Activated naive CD4-positive, alpha-beta T cell treated with anti-CD3 and anti-CD28 coated beads for 36 hours (primary cell): ENCODE measurements at regions not wholly inside any gene's neighbourhood (a gene's known extent, or its start where the extent isn't known, plus 50 kb on each side); places are given as distances from the start of the nearest gene placed in this dataset.
"Not testable (repeated sequence)": the region's sequence is repeated elsewhere in the genome, so short reads cannot be mapped to it uniquely, and the experiment has no call there.

ENCODE experiments used
- CTCF ChIA-PET: fragments of 350-600 bp; sonication (Branson Sonifier 250); formaldehyde crosslinking; loops from one replicate; lab custom pipeline; 2021; ENCODE audit warnings: antibody characterized with exemption; lab: Charles Lee
- DNase-seq: peaks from one replicate; pipeline ENCODE4 v3.0.0-alpha.2; 2020
- H3K27ac Mint-ChIP-seq: one replicate; pipeline ENCODE4 v1.8.0; 2021; ENCODE audit warnings: mild to moderate bottlenecking, mixed read lengths
- H3K27me3 Mint-ChIP-seq: one replicate; pipeline ENCODE4 v1.8.0; 2021; ENCODE audit warnings: low read depth, mixed read lengths
- H3K36me3 Mint-ChIP-seq: one replicate; pipeline ENCODE4 v1.8.0; 2021; ENCODE audit warnings: low read depth, mixed read lengths
- H3K4me1 Mint-ChIP-seq: one replicate; pipeline ENCODE4 v1.8.0; 2021; ENCODE audit warnings: low read depth, mixed read lengths
- H3K4me3 Mint-ChIP-seq: one replicate; pipeline ENCODE4 v1.8.0; 2021; ENCODE audit warnings: mild to moderate bottlenecking, moderate library complexity, mixed read lengths
- H3K9me3 Mint-ChIP-seq: one replicate; pipeline ENCODE4 v1.8.0; 2021; ENCODE audit warnings: mixed read lengths
- intact Hi-C: fragments of 100-400 bp; cut with micrococcal nuclease; formaldehyde crosslinking; loops from one replicate; pipeline ENCODE4 v1.15.1; 2023

GRCh38 chr6:78665819-78666218, 201.5 kb upstream of the IRAK1BP1 start:
- H3K4me1 Mint-ChIP-seq, H3K9me3 Mint-ChIP-seq, DNase-seq, H3K27ac Mint-ChIP-seq, H3K27me3 Mint-ChIP-seq, H3K36me3 Mint-ChIP-seq, H3K4me3 Mint-ChIP-seq, CTCF ChIA-PET, intact Hi-C loops: not testable (repeated sequence)

GRCh38 chr6:78666764-78667163, 200.6 kb upstream of the IRAK1BP1 start:
- H3K9me3 Mint-ChIP-seq = peaks cover 2% of the 10 kb centered on the region

GRCh38 chr6:78670156-78670555, 197.2 kb upstream of the IRAK1BP1 start:
- no peak for DNase-seq
- Mint-ChIP-seq H3K27me3 (peaks cover 2% of the 10 kb centered on the region), H3K27ac (no peak overlapping the region), H3K9me3 (peaks cover 2% of the 10 kb centered on the region), H3K36me3 (no peaks in the 10 kb centered on the region), H3K4me1 (no peaks in the 10 kb centered on the region), H3K4me3 (no peak overlapping the region)
- CTCF ChIA-PET = no interaction called here
- intact Hi-C loops = no loop called here

More at GRCh38 chr6:78666764-78667163, 200.6 kb upstream of the IRAK1BP1 start:
- intact Hi-C loops = no loop called here
- H3K4me3 Mint-ChIP-seq = no peak overlapping the region
- CTCF ChIA-PET = no interaction called here
- H3K4me1 Mint-ChIP-seq = no peaks in the 10 kb centered on the region
- no peak overlapping the region for H3K27ac Mint-ChIP-seq
- no peaks in the 10 kb centered on the region for H3K27me3 Mint-ChIP-seq
- DNase-seq = no peak
- H3K36me3 Mint-ChIP-seq = no peaks in the 10 kb centered on the region

GRCh38 chr6:78670802-78671201, 196.5 kb upstream of the IRAK1BP1 start:
- no peaks in the 10 kb centered on the region for H3K36me3 Mint-ChIP-seq
- H3K27me3 Mint-ChIP-seq = peaks cover 2% of the 10 kb centered on the region
- no peak for DNase-seq
- no peak overlapping the region for H3K27ac Mint-ChIP-seq
- H3K4me1 Mint-ChIP-seq = no peaks in the 10 kb centered on the region
- CTCF ChIA-PET = no interaction called here
- intact Hi-C loops = loop anchor here (1.0 kb wide), 1 partner anchor 40 kb away; no protein-coding TSS in a partner anchor
- peaks cover 1% of the 10 kb centered on the region for H3K9me3 Mint-ChIP-seq
- no peak overlapping the region for H3K4me3 Mint-ChIP-seq

GRCh38 chr6:78676069-78677007, 191.0 kb upstream of the IRAK1BP1 start:
- CTCF ChIA-PET, H3K9me3 Mint-ChIP-seq, DNase-seq, H3K27ac Mint-ChIP-seq, intact Hi-C loops, H3K27me3 Mint-ChIP-seq, H3K4me1 Mint-ChIP-seq, H3K36me3 Mint-ChIP-seq, H3K4me3 Mint-ChIP-seq: not testable (repeated sequence)

- no peaks in the 10 kb centered on the region for H3K36me3 Mint-ChIP-seq
- no peak overlapping the region for H3K27ac Mint-ChIP-seq
- intact Hi-C loops = no loop called here
- H3K4me3 Mint-ChIP-seq = no peak overlapping the region
- CTCF ChIA-PET = no interaction called here
- DNase-seq = no peak
- no peaks in the 10 kb centered on the region for H3K27me3 Mint-ChIP-seq
- no peaks in the 10 kb centered on the region for H3K4me1 Mint-ChIP-seq
- H3K9me3 Mint-ChIP-seq = peaks cover 2% of the 10 kb centered on the region
These were observed 178.7 kb upstream of the IRAK1BP1 start for GRCh38 chr6:78688668-78689067.

- Mint-ChIP-seq H3K4me1 (no peaks in the 10 kb centered on the region), H3K9me3 (peaks cover 2% of the 10 kb centered on the region), H3K27me3 (no peaks in the 10 kb centered on the region), H3K36me3 (no peaks in the 10 kb centered on the region), H3K4me3 (no peak overlapping the region), H3K27ac (no peak overlapping the region)
- CTCF ChIA-PET = interaction anchor here (1.0 kb wide), 1 partner anchor 11 kb away, joined by 4 read pairs; no protein-coding TSS in a partner anchor
- DNase-seq = no peak
- intact Hi-C loops = no loop called here
These were observed 173.5 kb upstream of the IRAK1BP1 start for GRCh38 chr6:78693835-78694234.

GRCh38 chr6:78694628-78695027, 172.7 kb upstream of the IRAK1BP1 start:
- H3K27me3 Mint-ChIP-seq, intact Hi-C loops, H3K36me3 Mint-ChIP-seq, H3K9me3 Mint-ChIP-seq, H3K4me1 Mint-ChIP-seq, H3K4me3 Mint-ChIP-seq, CTCF ChIA-PET, DNase-seq, H3K27ac Mint-ChIP-seq: not testable (repeated sequence)

GRCh38 chr6:78700991-78701390, 166.4 kb upstream of the IRAK1BP1 start:
- intact Hi-C loops = no loop called here
- CTCF ChIA-PET = no interaction called here
- no peak overlapping the region for H3K27ac Mint-ChIP-seq
- H3K36me3 Mint-ChIP-seq = no peaks in the 10 kb centered on the region
- no peak for DNase-seq
- H3K4me3 Mint-ChIP-seq = no peak overlapping the region
- H3K9me3 Mint-ChIP-seq = peaks cover 4% of the 10 kb centered on the region
- H3K27me3 Mint-ChIP-seq = peaks cover 2% of the 10 kb centered on the region
- H3K4me1 Mint-ChIP-seq = no peaks in the 10 kb centered on the region

GRCh38 chr6:78701407-78701806, 165.9 kb upstream of the IRAK1BP1 start:
- no peak overlapping the region for H3K27ac Mint-ChIP-seq
- CTCF ChIA-PET = no interaction called here
- no peak overlapping the region for H3K4me3 Mint-ChIP-seq
- peaks cover 2% of the 10 kb centered on the region for H3K27me3 Mint-ChIP-seq
- H3K4me1 Mint-ChIP-seq = no peaks in the 10 kb centered on the region
- H3K36me3 Mint-ChIP-seq = no peaks in the 10 kb centered on the region
- intact Hi-C loops = no loop called here
- peaks cover 4% of the 10 kb centered on the region for H3K9me3 Mint-ChIP-seq
- DNase-seq = no peak

- intact Hi-C loops = no loop called here
These were observed 158.3 kb upstream of the IRAK1BP1 start for GRCh38 chr6:78709021-78709420.

GRCh38 chr6:78713564-78713963, 153.8 kb upstream of the IRAK1BP1 start:
- H3K4me3 Mint-ChIP-seq = no peak overlapping the region
- H3K36me3 Mint-ChIP-seq = no peaks in the 10 kb centered on the region
- CTCF ChIA-PET = no interaction called here
- no peaks in the 10 kb centered on the region for H3K9me3 Mint-ChIP-seq
- H3K27ac Mint-ChIP-seq = no peak overlapping the region
- H3K27me3 Mint-ChIP-seq = no peaks in the 10 kb centered on the region
- intact Hi-C loops = no loop called here
- no peak for DNase-seq
- no peaks in the 10 kb centered on the region for H3K4me1 Mint-ChIP-seq

More at GRCh38 chr6:78709021-78709420, 158.3 kb upstream of the IRAK1BP1 start:
- no peaks in the 10 kb centered on the region for H3K36me3 Mint-ChIP-seq
- H3K4me1 Mint-ChIP-seq = no peaks in the 10 kb centered on the region
- H3K4me3 Mint-ChIP-seq = no peak overlapping the region
- DNase-seq = no peak
- CTCF ChIA-PET = no interaction called here
- no peaks in the 10 kb centered on the region for H3K9me3 Mint-ChIP-seq
- no peak overlapping the region for H3K27ac Mint-ChIP-seq
- no peaks in the 10 kb centered on the region for H3K27me3 Mint-ChIP-seq

GRCh38 chr6:78744144-78744543, 123.2 kb upstream of the IRAK1BP1 start:
- H3K9me3 Mint-ChIP-seq = peaks cover 28% of the 10 kb centered on the region
- H3K27ac Mint-ChIP-seq = no peak overlapping the region
- no peaks in the 10 kb centered on the region for H3K27me3 Mint-ChIP-seq
- peaks cover 2% of the 10 kb centered on the region for H3K36me3 Mint-ChIP-seq
- CTCF ChIA-PET = no interaction called here
- DNase-seq = no peak
- H3K4me3 Mint-ChIP-seq = no peak overlapping the region
- intact Hi-C loops = no loop called here
- no peaks in the 10 kb centered on the region for H3K4me1 Mint-ChIP-seq
